Endothelial cell of umbilical vein (primary cell): ENCODE measurements at regions not wholly inside any gene's neighbourhood (a gene's known extent, or its start where the extent isn't known, plus 50 kb on each side); places are given as distances from the start of the nearest gene placed in this dataset.

Source experiments
- BruUV-seq: library from RNA; stranded (reverse); fragments of 400-500 nt; replicated peaks from 2 replicates; lab custom pipeline; 2021; lab: Mats Ljungman, UMichigan
- CTCF ChIA-PET: fragments of 300-600, 350-600 bp; sonication (Branson Sonifier 250); formaldehyde crosslinking; loops from one replicate; lab custom pipeline; 2021; ENCODE audit warnings: antibody characterized with exemption, inconsistent platforms; lab: Charles Lee
- POLR2A ChIA-PET: fragments of 300-600, 350-600 bp; sonication (Branson Sonifier 250); formaldehyde crosslinking; loops from one replicate; lab custom pipeline; 2021; ENCODE audit warnings: antibody characterized with exemption, inconsistent platforms; lab: Charles Lee
- DNase-seq: peaks from one replicate; pipeline ENCODE4 v3.0.0-alpha.2; 2011; ENCODE audit warnings: low read depth, low spot score
- FAIRE-seq: peaks from 2 replicates; lab custom pipeline; 2011; peaks lifted over from hg19 to GRCh38; lab: Jason Lieb, UNC
- H2AFZ ChIP-seq: 2 replicates; pipeline ENCODE4 v1.6.0; 2012; ENCODE audit warnings: low read depth, low read length, control low read depth, inconsistent platforms
- H3K27ac ChIP-seq: 2 replicates; pipeline ENCODE4 v1.5.1; 2011; ENCODE audit warnings: low read depth, mild to moderate bottlenecking, control low read depth, low read length, moderate library complexity; ENCODE audit not compliant: insufficient read depth
- H3K27me3 ChIP-seq, 2 experiments: 2 replicates each; pipeline versions ENCODE4 v1.6.0 to v1.6.1; 2011; ENCODE audit warnings: low read length in 2 of 2, mixed read lengths in 1 of 2; ENCODE audit not compliant: control insufficient read depth in 2 of 2, insufficient read depth in 2 of 2
- H3K36me3 ChIP-seq, 2 experiments: 2 replicates in 1 of 2; 3 replicates in 1 of 2; pipeline ENCODE4 v1.5.1; 2011; ENCODE audit warnings: low read length in 2 of 2, mild to moderate bottlenecking in 1 of 2, moderate library complexity in 1 of 2; ENCODE audit not compliant: control insufficient read depth in 2 of 2, insufficient read depth in 2 of 2; ENCODE audit errors: extremely low read depth in 1 of 2
- H3K4me1 ChIP-seq: 3 replicates; pipeline ENCODE4 v1.5.1; 2011; ENCODE audit warnings: mild to moderate bottlenecking, low read length; ENCODE audit not compliant: control insufficient read depth, insufficient read depth; ENCODE audit errors: extremely low read depth
- H3K4me2 ChIP-seq: 2 replicates; pipeline ENCODE4 v1.6.1; 2011; ENCODE audit warnings: low read length, control low read depth, mixed read lengths; ENCODE audit not compliant: insufficient read depth
- H3K4me3 ChIP-seq, 3 experiments: fragments of 200-600 bp in 1 of 3; sonication (generic), shearing (Covaris generic) in 1 of 3; replicated peaks in 1 of 3; 2 replicates each; pipeline ENCODE4 v1.5.1; 2011 to 2016; ENCODE audit warnings: control low read depth in 3 of 3, low read length in 3 of 3, mild to moderate bottlenecking in 2 of 3, inconsistent platforms in 1 of 3, low read depth in 1 of 3, moderate library complexity in 1 of 3; ENCODE audit not compliant: insufficient read depth in 1 of 3
- H3K79me2 ChIP-seq: 2 replicates; pipeline ENCODE4 v1.6.0; 2012; ENCODE audit warnings: low read length, inconsistent platforms; ENCODE audit not compliant: control insufficient read depth, insufficient read depth
- H3K9ac ChIP-seq: replicated peaks from 2 replicates; pipeline ENCODE3; 2011; ENCODE audit warnings: low read length, control low read depth; ENCODE audit not compliant: insufficient read depth; ENCODE audit errors: extremely low read depth
- H3K9me1 ChIP-seq: replicated peaks from 3 replicates; pipeline ENCODE4 v1.6.0; 2011; ENCODE audit warnings: mild to moderate bottlenecking, low read length; ENCODE audit not compliant: control insufficient read depth, insufficient read depth; ENCODE audit errors: extremely low read depth
- H3K9me3 ChIP-seq: replicated peaks from 2 replicates; pipeline ENCODE4 v1.5.1; 2012; ENCODE audit warnings: low read length, inconsistent platforms; ENCODE audit not compliant: control insufficient read depth, insufficient read depth
- H4K20me1 ChIP-seq: replicated peaks from 2 replicates; pipeline ENCODE3; 2011; ENCODE audit warnings: mild to moderate bottlenecking, low read length; ENCODE audit not compliant: control insufficient read depth, insufficient read depth; ENCODE audit errors: extremely low read depth
- EZH2 ChIP-seq: IDR thresholded peaks from 2 replicates; pipeline ENCODE4 v1.6.1; 2012; ENCODE audit warnings: borderline replicate concordance, low read depth, mild to moderate bottlenecking, moderate library complexity, low read length, inconsistent platforms; ENCODE audit not compliant: severe bottlenecking
- FOS ChIP-seq: IDR thresholded peaks from 2 replicates; pipeline ENCODE4 v1.6.1; 2011; ENCODE audit warnings: mild to moderate bottlenecking, low read length, moderate library complexity, borderline replicate concordance; ENCODE audit not compliant: insufficient read depth
- GATA2 ChIP-seq: IDR thresholded peaks from 2 replicates; pipeline ENCODE4 v1.7.0; 2011; ENCODE audit warnings: low read depth, mild to moderate bottlenecking, moderate library complexity, mixed read lengths, low read length; ENCODE audit not compliant: insufficient read length, insufficient read depth
- JUN ChIP-seq: IDR thresholded peaks from 2 replicates; pipeline ENCODE4 v1.6.1; 2011; ENCODE audit warnings: borderline replicate concordance, low read depth; ENCODE audit not compliant: insufficient read length, insufficient read depth
- MAX ChIP-seq: IDR thresholded peaks from 2 replicates; pipeline ENCODE4 v1.6.1; 2011; ENCODE audit not compliant: insufficient read depth, insufficient read length
- MYC ChIP-seq: IDR thresholded peaks from one replicate; pipeline ENCODE4 v1.6.1; 2011; ENCODE audit warnings: mild to moderate bottlenecking, low read depth, low read length
- POLR2A ChIP-seq: IDR thresholded peaks from 2 replicates; pipeline ENCODE4 v1.6.1; 2012; ENCODE audit warnings: low read depth, mild to moderate bottlenecking, control low read depth, low read length
- POLR2AphosphoS5 ChIP-seq: IDR thresholded peaks from 2 replicates; pipeline ENCODE4 v1.6.1; 2012; ENCODE audit warnings: low read depth, mild to moderate bottlenecking, control low read depth, low read length, moderate library complexity; ENCODE audit not compliant: insufficient read depth
- dilution Hi-C: fragments of 300-500 bp; cut with MboI; formaldehyde crosslinking; loops from one replicate; pipeline ENCODE4 v1.15.0; 2019; ENCODE audit warnings: low sequenced_read_pairs; ENCODE audit not compliant: extremely low pct_ligation_motif_present
- intact Hi-C: fragments of 100-400 bp; cut with micrococcal nuclease; formaldehyde crosslinking; loops from one replicate; pipeline ENCODE4 v1.10.0; 2022
- TF ChIP-seq, protein P1 (sequence below), 2 donors: IDR thresholded peaks; 1 replicate in 1 of 2; 2 replicates in 1 of 2; pipeline ENCODE4 v1.5.1; 2011; ENCODE audit warnings: low read length in 2 of 2, mild to moderate bottlenecking in 2 of 2, moderate library complexity in 2 of 2, control low read depth in 1 of 2, inconsistent platforms in 1 of 2, low read depth in 1 of 2; ENCODE audit not compliant: insufficient read depth in 1 of 2; ENCODE audit errors: extremely low read depth in 1 of 2

DNA sequence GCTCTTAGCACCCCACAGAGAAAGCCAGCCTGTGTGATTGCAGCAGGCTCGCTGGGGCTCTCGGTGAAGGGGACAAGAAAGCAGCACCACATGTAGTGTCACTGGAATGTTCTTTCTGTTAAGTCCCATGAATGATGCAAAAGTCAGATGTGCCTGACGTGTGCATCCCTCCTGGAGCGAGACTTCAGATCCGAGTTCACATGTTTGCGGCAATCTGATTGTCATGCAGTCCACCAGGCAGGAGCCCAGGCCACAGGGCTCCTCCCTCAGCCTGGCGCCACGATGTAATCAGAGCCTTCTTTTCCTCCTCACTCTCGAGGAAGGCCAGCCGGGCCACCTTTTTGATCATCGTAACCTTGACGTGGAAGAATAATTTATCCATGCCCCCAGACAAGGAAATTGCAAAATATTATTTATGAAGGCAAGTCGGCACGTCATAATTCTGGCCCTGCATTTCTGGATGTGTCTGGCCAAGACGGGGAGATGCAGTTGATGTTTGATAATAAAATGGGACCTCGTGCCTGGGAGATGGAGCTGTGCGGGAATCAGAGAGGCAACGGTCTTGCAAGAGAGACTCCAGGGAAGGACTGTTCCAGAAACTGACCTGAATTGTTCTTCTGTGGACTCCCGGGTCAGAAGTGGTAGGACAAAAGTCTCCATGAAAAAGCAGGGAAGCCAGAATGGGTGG lies 214.6 kb downstream of the PHETA1 start:
- no peaks in the 10 kb centered on the region for H3K9me1 ChIP-seq
- H3K9me3 ChIP-seq, result no peaks in the 10 kb centered on the region
- ChIA-PET POLR2A (no interaction called here), CTCF (no interaction called here)
- dilution Hi-C loops, result no loop called here
- H3K4me3 ChIP-seq, result no peak overlapping the region
- no peak overlapping the region for H2AFZ ChIP-seq
- FAIRE-seq (no peak), DNase-seq (no peak)
- H3K36me3 ChIP-seq, result no peaks in the 10 kb centered on the region
- H3K4me1 ChIP-seq, result no peaks in the 10 kb centered on the region
- no TSS peak for BruUV-seq
- TF ChIP-seq POLR2AphosphoS5 (no peak), FOS (no peak), GATA2 (no peak), EZH2 (no peak), MYC (no peak), MAX (no peak), POLR2A (no peak), JUN (no peak)
- TF ChIP-seq, protein P1, sequence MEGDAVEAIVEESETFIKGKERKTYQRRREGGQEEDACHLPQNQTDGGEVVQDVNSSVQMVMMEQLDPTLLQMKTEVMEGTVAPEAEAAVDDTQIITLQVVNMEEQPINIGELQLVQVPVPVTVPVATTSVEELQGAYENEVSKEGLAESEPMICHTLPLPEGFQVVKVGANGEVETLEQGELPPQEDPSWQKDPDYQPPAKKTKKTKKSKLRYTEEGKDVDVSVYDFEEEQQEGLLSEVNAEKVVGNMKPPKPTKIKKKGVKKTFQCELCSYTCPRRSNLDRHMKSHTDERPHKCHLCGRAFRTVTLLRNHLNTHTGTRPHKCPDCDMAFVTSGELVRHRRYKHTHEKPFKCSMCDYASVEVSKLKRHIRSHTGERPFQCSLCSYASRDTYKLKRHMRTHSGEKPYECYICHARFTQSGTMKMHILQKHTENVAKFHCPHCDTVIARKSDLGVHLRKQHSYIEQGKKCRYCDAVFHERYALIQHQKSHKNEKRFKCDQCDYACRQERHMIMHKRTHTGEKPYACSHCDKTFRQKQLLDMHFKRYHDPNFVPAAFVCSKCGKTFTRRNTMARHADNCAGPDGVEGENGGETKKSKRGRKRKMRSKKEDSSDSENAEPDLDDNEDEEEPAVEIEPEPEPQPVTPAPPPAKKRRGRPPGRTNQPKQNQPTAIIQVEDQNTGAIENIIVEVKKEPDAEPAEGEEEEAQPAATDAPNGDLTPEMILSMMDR (IDR thresholded peaks at IDR 0.05; ENCODE audit: extremely low read depth in 1 of 2, insufficient read depth in 1 of 2, low read depth in 1 of 2, low read length in 2 of 2), result no peak
- H3K9ac ChIP-seq, result no peak overlapping the region
- H3K27me3 ChIP-seq, result peaks cover 4 to 7% of the 10 kb centered on the region in 2 experiments
- no peaks in the 10 kb centered on the region for H4K20me1 ChIP-seq
- no peaks in the 10 kb centered on the region for H3K79me2 ChIP-seq
- H3K27ac ChIP-seq, result no peak overlapping the region
- intact Hi-C loops, result no loop called here
- H3K4me2 ChIP-seq, result no peak overlapping the region
